ENCODE measurements at regions not wholly inside any gene's neighbourhood (a gene's known extent, or its start where the extent isn't known, plus 50 kb on each side); places are given as distances from the start of the nearest gene placed in this dataset.
"Not testable (repeated sequence)": the region's sequence is repeated elsewhere in the genome, so short reads cannot be mapped to it uniquely, and the experiment has no call there.

DNA sequence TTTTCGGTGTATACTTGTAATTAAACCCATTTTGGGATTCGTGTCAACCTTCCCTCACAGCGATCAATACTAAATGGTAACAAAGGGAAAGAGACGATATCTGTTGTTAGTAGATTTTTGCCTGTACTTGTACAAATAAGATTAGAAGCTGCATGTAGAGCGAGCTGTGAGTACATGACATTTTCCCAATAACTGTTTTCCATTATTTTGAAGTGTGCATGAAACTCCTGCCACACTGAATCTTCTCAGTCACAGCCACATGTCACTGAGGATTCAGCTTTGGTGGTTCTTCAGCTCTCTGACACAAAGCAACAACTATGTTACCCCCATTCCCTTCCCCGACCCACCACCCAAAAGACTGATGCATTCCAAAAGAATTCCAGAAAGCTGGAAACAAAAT lies 685.6 kb downstream of the EFNA5 start:
- no peak for DNase-seq (ENCODE audit: low spot score)
- H3K9me2 ChIP-seq (ENCODE audit: insufficient read depth, low read length), result no peaks in the 10 kb centered on the region
- no TSS peak for BruUV-seq (replicated peaks)
- TF ChIP-seq, protein P1, sequence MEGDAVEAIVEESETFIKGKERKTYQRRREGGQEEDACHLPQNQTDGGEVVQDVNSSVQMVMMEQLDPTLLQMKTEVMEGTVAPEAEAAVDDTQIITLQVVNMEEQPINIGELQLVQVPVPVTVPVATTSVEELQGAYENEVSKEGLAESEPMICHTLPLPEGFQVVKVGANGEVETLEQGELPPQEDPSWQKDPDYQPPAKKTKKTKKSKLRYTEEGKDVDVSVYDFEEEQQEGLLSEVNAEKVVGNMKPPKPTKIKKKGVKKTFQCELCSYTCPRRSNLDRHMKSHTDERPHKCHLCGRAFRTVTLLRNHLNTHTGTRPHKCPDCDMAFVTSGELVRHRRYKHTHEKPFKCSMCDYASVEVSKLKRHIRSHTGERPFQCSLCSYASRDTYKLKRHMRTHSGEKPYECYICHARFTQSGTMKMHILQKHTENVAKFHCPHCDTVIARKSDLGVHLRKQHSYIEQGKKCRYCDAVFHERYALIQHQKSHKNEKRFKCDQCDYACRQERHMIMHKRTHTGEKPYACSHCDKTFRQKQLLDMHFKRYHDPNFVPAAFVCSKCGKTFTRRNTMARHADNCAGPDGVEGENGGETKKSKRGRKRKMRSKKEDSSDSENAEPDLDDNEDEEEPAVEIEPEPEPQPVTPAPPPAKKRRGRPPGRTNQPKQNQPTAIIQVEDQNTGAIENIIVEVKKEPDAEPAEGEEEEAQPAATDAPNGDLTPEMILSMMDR (conservative IDR thresholded peaks at IDR 0.05; ENCODE audit: low read length), result no peak
- TF ChIP-seq EZH2phosphoT487 (IDR thresholded peaks at IDR 0.05; ENCODE audit: borderline replicate concordance, low read depth, low read length), result no peak
- no peaks in the 10 kb centered on the region for H3K79me2 ChIP-seq (ENCODE audit: insufficient read depth, low read depth, low read length)
- POLR2A ChIA-PET, result interaction anchor here (0.8 kb wide), 1 partner anchor 167 kb away, joined by 3 read pairs; no protein-coding TSS in a partner anchor
- no peaks in the 10 kb centered on the region for H3K36me3 ChIP-seq (ENCODE audit: insufficient read depth, low read length)
- H3K4me1 ChIP-seq (ENCODE audit: insufficient read depth, low read length, poor library complexity, severe bottlenecking), result no peaks in the 10 kb centered on the region
- no peaks in the 10 kb centered on the region for H3K9me3 ChIP-seq (ENCODE audit: low read length)
- no peak overlapping the region for H3K27ac ChIP-seq (ENCODE audit: low read depth, low read length, poor library complexity, severe bottlenecking)
- no peak overlapping the region for H2AFZ ChIP-seq (ENCODE audit: low read length)
- CTCF ChIA-PET (ENCODE audit: unreplicated experiment), result no interaction called here
- intact Hi-C loops (cut with micrococcal nuclease; ENCODE audit: unreplicated experiment), result no loop called here
- no peak overlapping the region for H3K4me2 ChIP-seq (ENCODE audit: low read length)
- no peaks in the 10 kb centered on the region for H4K20me1 ChIP-seq (ENCODE audit: insufficient read depth, low read length)
- H3K4me3 ChIP-seq (ENCODE audit: low read depth, low read length, poor library complexity, severe bottlenecking), result no peak overlapping the region

DNA sequence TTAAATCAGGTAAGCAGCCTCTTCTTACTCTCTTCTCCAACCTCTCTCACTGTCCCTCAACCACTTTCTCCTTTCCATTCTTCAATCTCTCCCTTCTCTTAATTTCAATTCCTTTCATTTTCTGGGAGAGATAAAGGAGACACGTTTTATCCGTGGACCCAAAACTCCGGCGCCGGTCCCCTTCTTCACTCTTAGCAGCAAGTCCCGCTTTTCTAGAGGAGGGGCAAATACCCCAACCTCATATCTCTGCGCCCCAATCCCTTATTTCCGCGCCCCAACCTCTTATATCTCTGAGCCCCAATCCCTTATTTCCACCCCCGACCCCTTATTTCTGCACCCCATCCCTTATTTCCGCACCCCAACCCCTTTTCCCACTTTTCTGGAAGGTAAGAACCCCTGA lies 691.6 kb downstream of the EFNA5 start:
- H4K20me1 ChIP-seq (ENCODE audit: insufficient read depth, low read length); intact Hi-C loops (cut with micrococcal nuclease; ENCODE audit: unreplicated experiment); H3K4me2 ChIP-seq (ENCODE audit: low read length); CTCF ChIA-PET (ENCODE audit: unreplicated experiment); H3K27ac ChIP-seq (ENCODE audit: low read depth, low read length, poor library complexity, severe bottlenecking); BruUV-seq (replicated peaks); H3K4me1 ChIP-seq (ENCODE audit: insufficient read depth, low read length, poor library complexity, severe bottlenecking); POLR2A ChIA-PET; H3K9me2 ChIP-seq (ENCODE audit: insufficient read depth, low read length); H2AFZ ChIP-seq (ENCODE audit: low read length); H3K9me3 ChIP-seq (ENCODE audit: low read length); H3K79me2 ChIP-seq (ENCODE audit: insufficient read depth, low read depth, low read length); H3K36me3 ChIP-seq (ENCODE audit: insufficient read depth, low read length); DNase-seq (ENCODE audit: low spot score); H3K4me3 ChIP-seq (ENCODE audit: low read depth, low read length, poor library complexity, severe bottlenecking): not testable (repeated sequence)

DNA sequence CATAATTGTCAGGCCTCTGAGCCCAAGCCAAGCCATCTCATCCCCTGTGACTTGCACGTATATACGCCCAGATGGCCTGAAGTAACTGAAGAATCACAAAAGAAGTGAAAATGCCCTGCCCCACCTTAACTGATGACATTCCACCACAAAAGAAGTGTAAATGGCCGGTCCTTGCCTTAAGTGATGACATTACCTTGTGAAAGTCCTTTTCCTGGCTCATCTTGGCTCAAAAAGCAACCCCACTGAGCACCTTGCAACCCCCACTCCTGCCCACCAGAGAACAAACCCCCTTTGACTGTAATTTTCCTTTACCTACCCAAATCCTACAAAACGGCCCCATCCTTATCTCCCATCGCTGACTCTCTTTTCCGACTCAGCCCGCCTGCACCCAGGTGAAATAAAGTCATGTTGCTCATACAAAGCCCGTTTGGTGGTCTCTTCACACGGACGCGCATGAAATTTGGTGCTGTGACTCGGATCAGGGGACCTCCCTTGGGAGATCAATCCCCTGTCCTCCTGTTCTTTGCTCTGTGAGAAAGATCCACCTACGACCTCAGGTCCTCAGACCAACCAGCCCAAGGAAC lies 692.1 kb downstream of the EFNA5 start:
- H3K27ac ChIP-seq (ENCODE audit: low read depth, low read length, poor library complexity, severe bottlenecking); H2AFZ ChIP-seq (ENCODE audit: low read length); H3K9me2 ChIP-seq (ENCODE audit: insufficient read depth, low read length); H3K4me2 ChIP-seq (ENCODE audit: low read length); DNase-seq (ENCODE audit: low spot score); intact Hi-C loops (cut with micrococcal nuclease; ENCODE audit: unreplicated experiment); CTCF ChIA-PET (ENCODE audit: unreplicated experiment); POLR2A ChIA-PET; H3K79me2 ChIP-seq (ENCODE audit: insufficient read depth, low read depth, low read length); H4K20me1 ChIP-seq (ENCODE audit: insufficient read depth, low read length); H3K4me1 ChIP-seq (ENCODE audit: insufficient read depth, low read length, poor library complexity, severe bottlenecking); H3K4me3 ChIP-seq (ENCODE audit: low read depth, low read length, poor library complexity, severe bottlenecking); BruUV-seq (replicated peaks); H3K36me3 ChIP-seq (ENCODE audit: insufficient read depth, low read length); H3K9me3 ChIP-seq (ENCODE audit: low read length): not testable (repeated sequence)

DNA sequence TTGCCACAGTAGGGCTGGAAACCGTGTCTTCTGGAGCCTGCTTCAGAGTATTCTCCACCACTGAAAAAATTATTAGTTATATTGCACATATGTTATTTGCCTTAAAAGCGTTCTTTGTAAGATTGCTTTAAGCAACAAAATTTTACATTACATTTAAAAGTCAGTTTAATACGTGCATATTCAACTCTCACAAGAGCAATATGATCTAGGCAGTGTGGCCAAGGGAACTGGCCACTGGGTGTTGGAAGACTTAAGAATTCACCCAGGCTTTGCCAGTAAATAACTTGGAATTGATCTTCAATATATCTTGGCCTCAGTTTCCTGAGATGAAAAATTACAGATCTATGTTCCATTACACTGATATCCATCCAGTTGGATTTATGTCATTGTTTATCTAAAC lies 694.4 kb downstream of the EFNA5 start:
- H3K9me3 ChIP-seq (ENCODE audit: low read length), result no peaks in the 10 kb centered on the region

More for the DNA sequence above, 694.4 kb downstream of the EFNA5 start:
- H3K4me1 ChIP-seq (ENCODE audit: insufficient read depth, low read length, poor library complexity, severe bottlenecking), result no peaks in the 10 kb centered on the region
- H3K9me2 ChIP-seq (ENCODE audit: insufficient read depth, low read length), result no peaks in the 10 kb centered on the region
- H3K4me3 ChIP-seq (ENCODE audit: low read depth, low read length, poor library complexity, severe bottlenecking), result no peak overlapping the region
- DNase-seq (ENCODE audit: low spot score), result no peak
- POLR2A ChIA-PET, result interaction anchor here (0.6 to 0.7 kb wide), 2 partner anchors 202 to 578 kb away, joined by 3 read pairs; no protein-coding TSS in a partner anchor
- H3K36me3 ChIP-seq (ENCODE audit: insufficient read depth, low read length), result no peaks in the 10 kb centered on the region
- BruUV-seq (replicated peaks), result no TSS peak
- no peaks in the 10 kb centered on the region for H3K79me2 ChIP-seq (ENCODE audit: insufficient read depth, low read depth, low read length)
- CTCF ChIA-PET (ENCODE audit: unreplicated experiment), result no interaction called here
- no peak overlapping the region for H2AFZ ChIP-seq (ENCODE audit: low read length)
- H3K4me2 ChIP-seq (ENCODE audit: low read length), result no peak overlapping the region
- TF ChIP-seq, protein P1 (conservative IDR thresholded peaks at IDR 0.05; ENCODE audit: low read length), result no peak
- TF ChIP-seq EZH2phosphoT487 (IDR thresholded peaks at IDR 0.05; ENCODE audit: borderline replicate concordance, low read depth, low read length), result no peak
- H3K27ac ChIP-seq (ENCODE audit: low read depth, low read length, poor library complexity, severe bottlenecking), result no peak overlapping the region
- intact Hi-C loops (cut with micrococcal nuclease; ENCODE audit: unreplicated experiment), result no loop called here
- H4K20me1 ChIP-seq (ENCODE audit: insufficient read depth, low read length), result no peaks in the 10 kb centered on the region
